GM12878 (cell line): ENCODE measurements at regions not wholly inside any gene's neighbourhood (a gene's known extent, or its start where the extent isn't known, plus 50 kb on each side); places are given as distances from the start of the nearest gene placed in this dataset.
"Not testable (repeated sequence)": the region's sequence is repeated elsewhere in the genome, so short reads cannot be mapped to it uniquely, and the experiment has no call there.

Experiments used
- ATAC-seq: fragments of 200-7000 bp; cut with Tn5 transposase; 3 replicates; pipeline ENCODE4 v1.9.1; 2020; ENCODE audit warnings: mild to moderate bottlenecking, moderate library complexity
- BruUV-seq: library from RNA; stranded (reverse); fragments of 400-500 nt; replicated peaks from 2 replicates; lab custom pipeline; 2021; lab: Mats Ljungman, UMichigan
- CTCF ChIA-PET: fragments of 300-600 bp; sonication (Branson Sonifier 250); formaldehyde crosslinking; extraction: SDS; loops from one replicate; lab custom pipeline; 2021; ENCODE audit warnings: inconsistent platforms; lab: Yijun Ruan, JAX
- POLR2A ChIA-PET: fragments of 350-600 bp; formaldehyde crosslinking; extraction: SDS; loops from one replicate; lab custom pipeline; 2021; ENCODE audit warnings: inconsistent platforms; lab: Charles Lee
- RAD21 ChIA-PET: fragments of 300-600 bp; sonication (Branson Sonifier 250); formaldehyde crosslinking; loops from one replicate; lab custom pipeline; 2023; ENCODE audit warnings: antibody characterized with exemption; ENCODE audit not compliant: unreplicated experiment; lab: Charles Lee
- SMC1A ChIA-PET: fragments of 300-600 bp; sonication (Branson Sonifier 250); formaldehyde crosslinking; loops from one replicate; lab custom pipeline; 2023; ENCODE audit not compliant: unreplicated experiment, uncharacterized antibody; lab: Charles Lee
- DNase-seq: peaks from one replicate; pipeline ENCODE4 v3.0.0-alpha.2; 2011; ENCODE audit warnings: low read depth, low spot score
- FAIRE-seq: peaks from 3 replicates; lab custom pipeline; 2011; peaks lifted over from hg19 to GRCh38; lab: Jason Lieb, UNC
- H2AFZ ChIP-seq: 2 replicates; pipeline ENCODE4 v1.6.0; 2011; ENCODE audit warnings: low read depth, low read length, control low read depth; ENCODE audit not compliant: control insufficient read depth
- H3K27ac ChIP-seq: 2 replicates; pipeline ENCODE4 v1.5.1; 2011; ENCODE audit warnings: control low read depth; ENCODE audit not compliant: control insufficient read depth, insufficient read depth
- H3K27me3 ChIP-seq, 2 experiments: replicated peaks in 1 of 2; 2 replicates each; pipeline versions ENCODE4 v1.6.0 to v1.6.1; 2011; ENCODE audit warnings: low read length in 1 of 2; ENCODE audit not compliant: control insufficient read depth in 2 of 2, insufficient read depth in 2 of 2
- H3K36me3 ChIP-seq, 2 experiments: 2 replicates each; pipeline ENCODE4 v1.5.1; 2011; ENCODE audit warnings: low read length in 1 of 2; ENCODE audit not compliant: control insufficient read depth in 2 of 2, insufficient read depth in 2 of 2
- H3K4me1 ChIP-seq: 2 replicates; pipeline ENCODE4 v1.6.1; 2011; ENCODE audit warnings: mild to moderate bottlenecking, low read length, moderate library complexity, mixed read lengths; ENCODE audit not compliant: control insufficient read depth, insufficient read depth
- H3K4me2 ChIP-seq: 2 replicates; pipeline ENCODE4 v1.6.0; 2011; ENCODE audit warnings: control low read depth; ENCODE audit not compliant: control insufficient read depth, insufficient read depth
- H3K4me3 ChIP-seq: fragments of 200-600 bp; sonication (generic); 2 replicates; pipeline ENCODE4 v1.5.1; 2016
- H3K79me2 ChIP-seq: 2 replicates; pipeline ENCODE4 v1.6.0; 2011; ENCODE audit warnings: low read length; ENCODE audit not compliant: control insufficient read depth, insufficient read depth
- H3K9ac ChIP-seq: 2 replicates; pipeline ENCODE4 v1.8.0; 2011; ENCODE audit warnings: low read length, control low read depth, mixed read lengths; ENCODE audit not compliant: control insufficient read depth, insufficient read depth
- H3K9me3 ChIP-seq: replicated peaks from 3 replicates; pipeline ENCODE4 v1.5.1; 2011; ENCODE audit warnings: mild to moderate bottlenecking, low read length; ENCODE audit not compliant: control insufficient read depth, insufficient read depth
- H4K20me1 ChIP-seq: 2 replicates; pipeline ENCODE4 v1.6.0; 2011; ENCODE audit not compliant: control insufficient read depth, insufficient read depth
- CREB1 ChIP-seq: IDR thresholded peaks from 2 replicates; pipeline ENCODE4 v1.6.1; 2012; ENCODE audit warnings: low read depth, mild to moderate bottlenecking, inconsistent platforms
- FOS ChIP-seq: IDR thresholded peaks from 3 replicates; pipeline ENCODE4 v1.6.1; 2011; ENCODE audit warnings: borderline replicate concordance; ENCODE audit not compliant: insufficient read length; ENCODE audit errors: extremely low read depth
- MYB ChIP-seq: fragments of 150-350 bp; IDR thresholded peaks from 2 replicates; pipeline ENCODE4 v1.6.1; 2014; ENCODE audit warnings: mild to moderate bottlenecking, low read depth, low read length, borderline replicate concordance
- PAX5 ChIP-seq: IDR thresholded peaks from 2 replicates; pipeline ENCODE4 v1.6.1; 2011; ENCODE audit warnings: low read depth, low read length, borderline replicate concordance
- SREBF1 ChIP-seq: IDR thresholded peaks from 2 replicates; pipeline ENCODE4 v1.6.1; 2012; ENCODE audit warnings: mild to moderate bottlenecking, low read length
- TARDBP ChIP-seq: IDR thresholded peaks from 2 replicates; pipeline ENCODE4 v1.6.1; 2016; ENCODE audit warnings: borderline replicate concordance
- WGBS: methylation state at CpG from one replicate; pipeline ENCODE4 v1.1.6; 2016; ENCODE audit warnings: low lambda C conversion rate; ENCODE audit not compliant: insufficient replicate concordance, insufficient coverage; ENCODE audit errors: missing lambda C conversion rate; 5-methylcytosine and 5-hydroxymethylcytosine counted together
- in situ Hi-C: fragments of 300-500 bp; cut with MboI; formaldehyde crosslinking; loops from 9 replicates; pipeline ENCODE4 v1.14.3; 2018; ENCODE audit warnings: mixed read lengths
- intact Hi-C: fragments of 100-400 bp; cut with micrococcal nuclease; formaldehyde crosslinking; loops from one replicate; pipeline ENCODE4 v1.14.2; 2022; ENCODE audit not compliant: unreplicated experiment
- TF ChIP-seq, protein P1 (sequence below): IDR thresholded peaks from 2 replicates; pipeline ENCODE4 v1.6.1; 2012; ENCODE audit warnings: improper control_type of control experiment, low read depth, low read length; ENCODE audit not compliant: insufficient replicate concordance

DNA sequence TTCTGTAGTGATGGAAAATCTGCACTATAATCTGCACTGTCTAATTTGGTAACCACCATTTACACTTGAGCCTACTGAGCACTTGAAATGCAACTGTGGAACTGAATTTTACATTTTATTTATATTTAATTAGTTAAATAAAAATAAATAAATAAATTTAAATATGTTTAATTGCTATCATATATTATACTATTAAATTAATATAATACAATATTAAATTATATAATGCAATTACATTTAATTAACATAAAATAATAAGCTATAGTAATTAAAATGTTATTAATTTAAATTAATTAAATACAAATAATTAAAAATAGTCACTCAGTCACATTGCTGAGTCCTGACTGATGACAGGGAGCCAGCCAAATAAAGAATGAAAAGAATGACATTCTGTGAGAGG is 170.2 kb upstream of the F9 start (continued):
- TF ChIP-seq, protein P1, sequence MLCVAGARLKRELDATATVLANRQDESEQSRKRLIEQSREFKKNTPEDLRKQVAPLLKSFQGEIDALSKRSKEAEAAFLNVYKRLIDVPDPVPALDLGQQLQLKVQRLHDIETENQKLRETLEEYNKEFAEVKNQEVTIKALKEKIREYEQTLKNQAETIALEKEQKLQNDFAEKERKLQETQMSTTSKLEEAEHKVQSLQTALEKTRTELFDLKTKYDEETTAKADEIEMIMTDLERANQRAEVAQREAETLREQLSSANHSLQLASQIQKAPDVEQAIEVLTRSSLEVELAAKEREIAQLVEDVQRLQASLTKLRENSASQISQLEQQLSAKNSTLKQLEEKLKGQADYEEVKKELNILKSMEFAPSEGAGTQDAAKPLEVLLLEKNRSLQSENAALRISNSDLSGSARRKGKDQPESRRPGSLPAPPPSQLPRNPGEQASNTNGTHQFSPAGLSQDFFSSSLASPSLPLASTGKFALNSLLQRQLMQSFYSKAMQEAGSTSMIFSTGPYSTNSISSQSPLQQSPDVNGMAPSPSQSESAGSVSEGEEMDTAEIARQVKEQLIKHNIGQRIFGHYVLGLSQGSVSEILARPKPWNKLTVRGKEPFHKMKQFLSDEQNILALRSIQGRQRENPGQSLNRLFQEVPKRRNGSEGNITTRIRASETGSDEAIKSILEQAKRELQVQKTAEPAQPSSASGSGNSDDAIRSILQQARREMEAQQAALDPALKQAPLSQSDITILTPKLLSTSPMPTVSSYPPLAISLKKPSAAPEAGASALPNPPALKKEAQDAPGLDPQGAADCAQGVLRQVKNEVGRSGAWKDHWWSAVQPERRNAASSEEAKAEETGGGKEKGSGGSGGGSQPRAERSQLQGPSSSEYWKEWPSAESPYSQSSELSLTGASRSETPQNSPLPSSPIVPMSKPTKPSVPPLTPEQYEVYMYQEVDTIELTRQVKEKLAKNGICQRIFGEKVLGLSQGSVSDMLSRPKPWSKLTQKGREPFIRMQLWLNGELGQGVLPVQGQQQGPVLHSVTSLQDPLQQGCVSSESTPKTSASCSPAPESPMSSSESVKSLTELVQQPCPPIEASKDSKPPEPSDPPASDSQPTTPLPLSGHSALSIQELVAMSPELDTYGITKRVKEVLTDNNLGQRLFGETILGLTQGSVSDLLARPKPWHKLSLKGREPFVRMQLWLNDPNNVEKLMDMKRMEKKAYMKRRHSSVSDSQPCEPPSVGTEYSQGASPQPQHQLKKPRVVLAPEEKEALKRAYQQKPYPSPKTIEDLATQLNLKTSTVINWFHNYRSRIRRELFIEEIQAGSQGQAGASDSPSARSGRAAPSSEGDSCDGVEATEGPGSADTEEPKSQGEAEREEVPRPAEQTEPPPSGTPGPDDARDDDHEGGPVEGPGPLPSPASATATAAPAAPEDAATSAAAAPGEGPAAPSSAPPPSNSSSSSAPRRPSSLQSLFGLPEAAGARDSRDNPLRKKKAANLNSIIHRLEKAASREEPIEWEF: no peak
- TF ChIP-seq MYB (no peak), SREBF1 (no peak), FOS (no peak), PAX5 (no peak), CREB1 (no peak), TARDBP (no peak)
- TF ChIP-seq, all 136 proteins: peak for 0

DNA sequence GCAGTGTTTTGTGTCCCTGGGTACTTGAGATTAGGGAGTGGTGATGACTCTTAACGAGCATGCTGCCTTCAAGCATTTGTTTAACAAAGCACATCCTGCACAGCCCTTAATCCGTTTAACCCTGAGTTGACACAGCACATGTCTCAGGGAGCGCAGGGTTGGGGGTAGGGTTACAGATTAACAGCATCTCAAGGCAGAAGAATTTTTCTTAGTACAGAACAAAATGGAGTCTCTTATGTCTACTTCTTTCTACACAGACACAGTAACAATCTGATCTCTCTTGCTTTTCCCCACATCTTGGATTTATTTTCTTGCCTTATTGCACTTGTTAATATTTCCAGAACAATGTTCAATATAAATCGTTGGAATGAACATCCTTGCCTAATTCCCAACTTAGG is 187.9 kb upstream of the F9 start:
- H3K79me2 ChIP-seq, DNase-seq, intact Hi-C loops, H3K27me3 ChIP-seq, CTCF ChIA-PET, FAIRE-seq, H3K4me3 ChIP-seq, SMC1A ChIA-PET, in situ Hi-C loops, H3K4me2 ChIP-seq, POLR2A ChIA-PET, ATAC-seq, H3K36me3 ChIP-seq, H3K4me1 ChIP-seq, RAD21 ChIA-PET, H3K9ac ChIP-seq, BruUV-seq, H4K20me1 ChIP-seq, H3K27ac ChIP-seq, H3K9me3 ChIP-seq, H2AFZ ChIP-seq: not testable (repeated sequence)
- 19% methylated on average over 3 of the region's 4 CpGs for WGBS

DNA sequence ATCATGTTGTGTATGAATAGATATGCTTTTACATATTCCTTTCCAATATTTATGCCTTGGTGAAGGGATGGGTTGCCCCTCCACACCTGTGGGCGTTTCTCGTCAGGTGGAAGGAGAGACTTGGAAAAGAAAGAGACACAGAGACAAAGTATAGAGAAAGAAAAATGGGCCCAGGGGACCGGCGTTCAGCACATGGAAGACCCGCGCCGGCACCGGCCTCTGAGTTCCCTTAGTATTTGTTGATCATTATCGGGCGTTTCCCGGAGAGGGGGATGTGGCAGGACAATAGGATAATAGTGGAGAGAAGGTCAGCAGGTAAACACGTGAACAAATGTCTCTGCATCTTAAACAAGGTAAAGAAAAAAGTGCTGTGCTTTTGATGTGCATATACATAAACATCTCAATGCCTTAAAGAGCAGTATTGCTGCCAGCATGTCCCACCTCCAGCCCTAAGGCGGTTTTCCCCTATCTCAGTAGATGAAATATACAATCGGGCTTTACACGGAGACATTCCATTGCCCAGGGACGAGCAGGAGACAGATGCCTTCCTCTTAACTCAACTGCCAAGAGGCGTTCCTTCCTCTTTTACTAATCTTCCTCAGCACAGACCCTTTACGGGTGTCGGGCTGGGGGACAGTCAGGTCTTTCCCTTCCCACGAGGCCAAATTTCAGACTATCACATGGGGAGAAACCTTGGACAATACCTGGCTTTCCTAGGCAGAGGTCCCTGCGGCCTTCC is 188.5 kb upstream of the F9 start:
- H3K4me3 ChIP-seq, DNase-seq, BruUV-seq, FAIRE-seq, H4K20me1 ChIP-seq, H3K9me3 ChIP-seq, H2AFZ ChIP-seq, in situ Hi-C loops, H3K9ac ChIP-seq, ATAC-seq, RAD21 ChIA-PET, H3K79me2 ChIP-seq, H3K27me3 ChIP-seq, H3K4me2 ChIP-seq, CTCF ChIA-PET, POLR2A ChIA-PET, intact Hi-C loops, SMC1A ChIA-PET, H3K4me1 ChIP-seq, H3K36me3 ChIP-seq, H3K27ac ChIP-seq: not testable (repeated sequence)
- WGBS: 40% methylated on average over 20 of the region's 21 CpGs
